ENCODE measurements at regions not wholly inside any gene's neighbourhood (a gene's known extent, or its start where the extent isn't known, plus 50 kb on each side); places are given as distances from the start of the nearest gene placed in this dataset.

DNA sequence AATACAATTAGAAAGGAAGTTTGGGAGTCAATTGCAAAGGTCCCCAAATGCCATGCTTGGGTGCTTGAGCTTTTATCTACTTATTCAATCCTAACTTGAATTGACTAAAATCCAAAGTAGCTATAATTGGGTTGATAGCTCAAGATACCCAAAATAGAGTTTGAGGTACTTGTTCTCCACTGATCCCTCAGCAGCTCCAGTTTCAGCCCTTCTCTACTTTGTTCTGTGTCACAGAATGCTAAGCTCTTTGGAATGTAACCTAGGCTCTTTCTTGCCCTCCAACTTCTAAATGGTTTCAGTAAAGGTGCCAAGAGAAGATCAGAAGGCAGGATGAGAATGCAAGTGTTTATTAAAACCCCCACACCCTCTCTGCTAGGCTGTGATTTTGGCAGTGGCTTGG is 251.4 kb upstream of the CLEC14A start:
- TF ChIP-seq EZH2 (IDR thresholded peaks at IDR 0.05; ENCODE audit: insufficient read depth, poor library complexity, severe bottlenecking) = no peak
- TF ChIP-seq EZH2phosphoT487 (IDR thresholded peaks at IDR 0.05; ENCODE audit: insufficient read depth, low read depth) = no peak

All from GM23248 (cell line).